HG03025 (cell line): ENCODE measurements at regions not wholly inside any gene's neighbourhood (a gene's known extent, or its start where the extent isn't known, plus 50 kb on each side); places are given as distances from the start of the nearest gene placed in this dataset.
"Not testable (repeated sequence)": the region's sequence is repeated elsewhere in the genome, so short reads cannot be mapped to it uniquely, and the experiment has no call there.

Source experiments
- ATAC-seq: cut with Tn5 transposase; IDR thresholded peaks from one replicate; pipeline ENCODE4 v1.9.1; 2021; ENCODE audit warnings: mild to moderate bottlenecking, moderate library complexity; ENCODE audit not compliant: unreplicated experiment, low FRiP score

DNA sequence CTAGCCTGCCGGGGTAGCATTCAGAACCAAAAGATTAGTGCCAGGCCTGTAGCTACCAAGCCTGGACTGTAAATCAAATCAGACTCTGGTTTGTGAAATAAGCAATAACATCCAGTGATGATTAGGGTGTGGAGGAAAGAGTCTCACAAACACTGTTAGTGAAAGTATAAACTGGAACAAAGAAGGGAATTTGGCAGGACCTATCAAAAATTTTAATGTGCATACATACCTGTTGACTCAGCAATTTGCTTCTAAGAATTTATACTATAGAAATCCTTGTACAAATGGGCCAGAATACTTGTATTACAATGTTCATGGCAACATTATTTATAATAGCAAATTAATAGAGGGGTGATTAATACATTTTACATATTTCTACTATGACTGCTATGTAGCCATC, 109.8 kb upstream of the WARS2 start:
- no peak for ATAC-seq

GRCh38 chr1:119251751-119252150, 111.3 kb upstream of the WARS2 start:
- no peak for ATAC-seq

DNA sequence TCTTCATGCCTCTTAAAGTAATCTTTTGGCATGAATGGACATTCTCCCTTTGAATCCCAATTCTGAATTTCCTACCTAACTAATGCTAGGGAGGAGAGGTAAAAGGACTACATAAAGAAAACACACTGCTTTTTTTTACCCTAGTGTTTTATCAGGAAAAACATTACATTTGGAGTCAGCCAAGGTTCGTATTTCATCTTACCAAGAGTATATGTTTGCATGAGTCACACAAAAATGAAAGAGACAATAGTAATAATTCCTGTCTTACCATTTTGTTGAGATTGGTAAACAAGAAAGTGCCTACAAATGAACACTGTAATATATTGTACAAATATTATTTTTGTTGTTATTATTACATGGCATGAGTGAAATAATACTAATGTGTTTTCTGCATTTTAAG, 112.9 kb upstream of the WARS2 start:
- no peak for ATAC-seq

GRCh38 chr1:119254067-119254720, 113.7 kb upstream of the WARS2 start:
- ATAC-seq: no peak

GRCh38 chr1:119256089-119256488, 112.5 kb upstream of the HAO2 start:
- not testable (repeated sequence) for ATAC-seq

DNA sequence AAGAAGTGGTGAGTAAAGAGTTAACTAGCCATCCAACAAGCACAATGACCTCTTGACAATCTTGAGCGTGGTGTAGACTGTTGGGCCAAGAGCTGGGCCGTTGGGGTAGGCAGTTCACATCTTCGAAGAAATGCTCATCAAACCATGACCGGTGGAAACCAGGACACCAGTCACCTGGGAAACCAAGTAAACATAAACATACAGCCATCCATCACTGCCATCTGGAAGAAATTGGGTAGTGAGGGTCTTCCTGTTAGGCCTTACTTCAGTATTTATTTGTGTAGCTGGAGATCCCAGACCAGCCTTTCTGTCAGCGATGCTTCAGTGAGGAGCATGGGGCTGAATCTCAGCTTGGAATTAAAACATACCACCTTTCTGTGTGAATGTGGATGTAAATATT, 108.1 kb upstream of the HAO2 start:
- no peak for ATAC-seq

- ATAC-seq: peak; percentile 83
Observed at GRCh38 chr1:119266386-119266785, 102.2 kb upstream of the HAO2 start.

DNA sequence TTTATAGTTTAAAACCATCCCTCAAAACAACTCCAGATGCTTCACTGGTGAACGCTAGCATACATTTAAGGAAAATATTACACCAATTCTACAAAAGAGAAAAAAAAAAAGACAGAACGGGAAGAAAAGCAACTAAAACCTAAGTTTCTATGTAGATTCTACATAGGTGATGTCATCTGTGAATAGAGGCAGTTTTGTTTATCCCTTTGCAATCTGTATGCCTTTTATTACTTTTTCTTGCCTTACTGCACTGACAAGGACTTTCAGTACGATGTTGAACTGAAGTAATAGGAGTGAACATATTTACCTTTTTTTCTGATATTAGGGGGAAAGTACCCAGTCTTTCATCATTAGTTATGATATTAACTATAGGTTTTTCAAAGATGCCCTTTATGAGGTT, 101.7 kb upstream of the HAO2 start:
- ATAC-seq: no peak

DNA sequence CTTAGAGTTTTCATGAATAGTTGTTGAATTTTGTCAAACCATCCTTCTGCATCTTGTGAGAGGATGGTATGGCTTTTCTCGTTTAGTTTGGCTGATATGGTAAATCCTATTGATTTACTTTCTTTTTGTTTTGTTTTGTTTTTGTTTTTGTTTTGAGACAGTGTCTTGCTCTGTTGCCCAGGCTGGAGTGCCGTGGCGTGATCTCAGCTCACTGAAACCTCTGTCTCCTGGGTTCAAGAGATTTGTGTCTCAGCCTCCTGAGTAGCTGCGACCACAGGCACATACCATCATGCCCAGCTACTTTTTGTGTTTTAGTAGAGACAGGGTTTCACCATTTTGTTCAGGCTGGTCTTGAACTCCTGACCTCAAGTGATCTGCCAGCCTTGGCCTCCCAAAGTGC, 101.3 kb upstream of the HAO2 start:
- not testable (repeated sequence) for ATAC-seq

- no peak for ATAC-seq
Observed at GRCh38 chr1:119268879-119269278, 99.7 kb upstream of the HAO2 start.

- ATAC-seq: no peak
Observed at GRCh38 chr1:119275145-119276134, 93.1 kb upstream of the HAO2 start.

DNA sequence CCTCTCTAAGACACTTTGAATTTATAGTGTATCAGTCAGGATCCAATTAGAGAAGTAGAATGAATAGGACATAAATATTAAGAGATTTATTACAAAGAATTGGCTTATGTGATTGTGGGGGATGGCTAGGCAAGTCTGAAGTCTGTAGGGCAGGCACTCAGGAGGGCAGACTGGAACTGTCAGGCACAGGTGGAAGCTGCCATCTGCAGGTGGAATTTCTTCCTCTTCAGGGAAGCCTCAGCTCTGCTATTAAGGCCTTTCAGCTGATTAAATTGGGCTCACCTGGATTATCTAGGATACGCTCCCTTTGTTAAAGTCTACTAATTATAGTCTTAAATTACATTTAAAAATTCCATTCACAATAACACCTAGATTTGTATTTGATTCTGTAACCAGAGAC, 92.0 kb upstream of the HAO2 start:
- ATAC-seq: no peak

DNA sequence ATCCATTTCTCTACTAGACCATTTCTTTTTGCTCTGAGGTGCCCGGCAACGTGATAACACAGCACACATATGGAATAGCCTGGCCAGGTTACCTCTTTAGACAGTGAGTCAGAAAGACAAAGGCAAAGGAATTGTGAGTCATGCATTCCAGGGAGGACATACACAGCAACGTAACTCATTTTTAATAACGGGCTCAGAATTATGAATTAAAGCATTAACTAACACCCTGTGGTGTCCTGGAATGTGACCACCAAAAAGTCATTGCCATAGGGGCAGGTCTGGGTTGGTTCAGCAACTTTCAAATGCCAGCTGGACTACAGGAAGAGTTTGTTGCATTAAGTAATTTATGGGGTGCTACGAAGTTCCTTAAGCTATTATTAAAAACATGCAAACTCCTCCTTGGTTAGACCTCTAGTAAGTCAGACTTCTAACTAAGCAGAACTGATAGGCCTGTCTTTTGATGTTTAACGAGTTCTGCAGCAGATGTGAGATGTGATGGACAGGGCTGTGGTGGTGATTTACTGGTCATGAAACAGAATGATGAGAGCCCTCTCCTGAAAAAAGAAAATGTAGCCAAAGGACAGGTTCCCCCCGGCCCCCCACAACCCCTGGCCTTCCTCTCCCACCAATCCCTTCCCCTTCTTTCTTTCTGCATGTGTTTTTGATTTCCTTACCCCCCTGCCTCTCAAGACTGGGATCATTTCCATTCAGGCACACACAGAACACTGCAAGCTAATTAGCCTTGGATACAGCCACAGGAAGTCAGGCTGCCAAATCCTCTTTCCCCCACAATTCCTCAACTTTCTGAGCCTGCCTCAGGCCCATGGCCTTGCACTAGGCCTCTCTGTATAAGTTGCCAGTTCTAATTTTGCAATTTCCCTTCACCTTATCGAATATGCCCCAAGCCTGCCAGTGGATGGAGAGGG, 88.9 kb upstream of the HAO2 start:
- ATAC-seq: no peak

GRCh38 chr1:119285482-119285881, 83.1 kb upstream of the HAO2 start:
- no peak for ATAC-seq

GRCh38 chr1:119286587-119287181, 81.9 kb upstream of the HAO2 start:
- ATAC-seq: no peak

- no peak for ATAC-seq
Observed at GRCh38 chr1:119288751-119289150, 79.8 kb upstream of the HAO2 start.

DNA sequence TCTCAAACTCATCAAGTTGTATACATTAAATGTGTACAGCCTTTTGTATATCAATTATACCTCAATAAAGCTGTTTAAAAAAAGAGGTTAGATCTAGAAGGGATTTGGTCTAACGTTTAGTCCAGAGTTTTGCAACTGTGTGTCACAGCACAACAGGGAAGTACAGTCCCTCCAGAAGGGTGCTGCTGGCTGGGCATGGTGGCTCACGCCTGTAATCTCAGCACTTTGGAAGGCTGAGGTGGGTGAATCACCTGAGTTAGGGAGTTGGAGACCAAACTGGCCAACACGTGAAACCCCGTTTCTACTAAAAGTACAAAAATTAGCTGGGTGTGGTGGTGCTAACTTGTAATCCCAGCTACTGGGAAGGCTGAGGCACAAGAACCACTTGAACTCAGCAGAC, 78.3 kb upstream of the HAO2 start:
- ATAC-seq: no peak

DNA sequence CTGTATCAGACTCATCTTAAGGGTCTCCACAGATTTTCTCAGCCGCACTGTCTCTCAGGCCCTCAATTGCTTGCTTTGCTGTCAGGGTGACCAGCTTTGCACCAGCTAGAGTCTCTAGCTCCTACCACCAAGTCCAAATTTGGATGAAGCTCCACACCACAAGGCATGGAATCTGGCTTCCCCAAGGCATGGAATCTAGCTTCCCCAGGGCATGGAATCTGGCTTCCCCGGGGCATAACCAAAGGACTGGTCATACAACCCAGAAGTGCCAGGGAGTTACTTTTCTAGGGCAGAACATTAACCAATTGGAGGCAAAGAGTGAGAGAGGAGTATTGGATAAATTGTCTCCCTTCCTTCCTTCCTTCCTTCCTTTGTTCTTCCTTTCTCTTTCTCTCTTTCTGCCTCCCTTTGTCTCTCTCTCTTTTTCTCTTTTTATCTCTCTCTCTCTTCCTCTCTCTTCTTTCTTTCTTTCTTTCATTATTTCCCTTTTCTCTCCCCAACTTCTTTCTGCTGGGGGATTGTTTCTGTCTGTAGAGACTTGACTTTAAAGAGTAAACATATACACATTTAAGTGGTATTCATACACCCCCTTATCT, 76.9 kb upstream of the HAO2 start:
- no peak for ATAC-seq

GRCh38 chr1:119293797-119294196, 74.8 kb upstream of the HAO2 start:
- ATAC-seq: no peak

DNA sequence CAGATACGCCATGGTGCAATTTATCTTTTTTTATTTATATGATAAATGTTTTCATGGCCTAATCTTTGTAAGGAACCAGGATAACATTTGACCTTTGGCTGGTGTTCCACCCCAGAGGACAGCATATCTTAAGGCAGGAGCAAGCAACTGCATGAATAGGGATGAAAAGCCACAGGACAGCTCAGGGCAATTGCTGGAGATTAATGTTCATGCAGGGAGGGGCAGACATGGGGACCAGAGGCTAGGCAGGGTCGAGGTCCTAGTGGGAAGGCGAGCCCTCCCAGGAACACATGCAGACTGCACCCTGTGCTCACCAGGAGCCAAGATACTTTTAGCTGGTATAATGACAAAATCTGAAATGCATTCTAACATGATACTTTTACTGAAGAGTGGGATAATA, 74.4 kb upstream of the HAO2 start:
- ATAC-seq: no peak
